ENCODE measurements at regions not wholly inside any gene's neighbourhood (a gene's known extent, or its start where the extent isn't known, plus 50 kb on each side); places are given as distances from the start of the nearest gene placed in this dataset.

DNA sequence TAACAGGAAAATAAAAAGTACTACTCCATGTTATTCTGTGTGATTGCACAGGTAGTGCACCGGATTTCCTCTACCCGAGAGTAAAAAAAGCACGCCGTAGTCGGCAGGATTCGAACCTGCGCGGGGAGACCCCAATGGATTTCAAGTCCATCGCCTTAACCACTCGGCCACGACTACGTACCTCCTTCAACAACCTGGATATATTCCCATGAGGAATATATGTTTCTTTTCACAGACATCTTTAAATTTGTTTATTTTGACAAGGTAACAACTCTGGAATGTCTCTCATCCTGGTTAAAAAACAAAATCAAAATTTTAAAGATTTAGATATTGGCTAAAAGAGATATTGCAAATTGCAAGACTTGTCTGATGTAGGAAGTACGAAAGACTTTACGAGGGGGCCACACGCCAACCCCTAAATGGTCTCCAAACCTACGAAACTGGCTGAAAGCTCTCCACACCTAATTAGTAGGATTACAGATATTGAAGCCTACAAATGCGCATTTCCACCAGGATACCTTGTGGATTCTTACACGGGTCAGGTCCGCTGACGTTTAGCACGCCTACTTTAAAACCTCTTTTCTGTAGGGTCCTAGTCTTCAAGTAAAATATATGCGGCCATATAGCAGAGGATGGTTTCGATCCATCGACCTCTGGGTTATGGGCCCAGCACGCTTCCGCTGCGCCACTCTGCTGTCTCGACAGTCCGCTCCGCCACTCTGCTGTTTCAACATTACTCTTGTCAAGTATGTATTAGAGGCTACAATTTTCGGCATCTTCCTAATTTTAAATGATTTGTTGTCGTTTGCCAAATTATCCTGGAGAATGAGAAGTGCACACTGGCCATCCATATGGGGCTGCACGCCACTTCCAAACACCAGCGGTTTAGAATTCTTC, 52.2 kb upstream of the BTN3A2 start:
- peak; percentile 89 for DNase-seq
